B cell (primary cell): ENCODE measurements at regions not wholly inside any gene's neighbourhood (a gene's known extent, or its start where the extent isn't known, plus 50 kb on each side); places are given as distances from the start of the nearest gene placed in this dataset.
"Not testable (repeated sequence)": the region's sequence is repeated elsewhere in the genome, so short reads cannot be mapped to it uniquely, and the experiment has no call there.

ENCODE experiments used
- ATAC-seq: fragments of 200-7000 bp; cut with Tn5 transposase; one replicate; pipeline ENCODE4 v1.10.0; 2021; ENCODE audit warnings: low read depth, mild to moderate bottlenecking, moderate number of reproducible peaks, moderate library complexity
- CTCF ChIA-PET: fragments of 350-600 bp; sonication (Branson Sonifier 250); formaldehyde crosslinking; loops from one replicate; lab custom pipeline; 2021; ENCODE audit warnings: antibody characterized with exemption, inconsistent platforms; lab: Charles Lee
- POLR2A ChIA-PET: fragments of 350-600 bp; sonication (Branson Sonifier 250); formaldehyde crosslinking; loops from one replicate; lab custom pipeline; 2021; ENCODE audit warnings: antibody characterized with exemption; lab: Charles Lee
- DNase-seq: peaks from one replicate; pipeline ENCODE4 v3.0.0; 2013
- H2AFZ ChIP-seq: 2 replicates; pipeline ENCODE4 v1.6.1; 2012; ENCODE audit warnings: mild to moderate bottlenecking, low read depth, low read length; ENCODE audit not compliant: insufficient read depth, poor library complexity, severe bottlenecking
- H3K27ac ChIP-seq, 2 donors: 1 replicate in 1 of 2; 2 replicates in 1 of 2; pipeline ENCODE4 v1.5.1; 2012 to 2013; ENCODE audit warnings: low read length in 2 of 2, mild to moderate bottlenecking in 2 of 2, moderate library complexity in 1 of 2
- H3K27me3 ChIP-seq, 4 experiments: fragments of 200-600 bp in 1 of 4; sonication (generic) in 1 of 4; replicated peaks in 1 of 4; 1 replicate in 2 of 4; 2 replicates in 2 of 4; pipeline versions ENCODE4 v1.6.1 to v1.7.0; 2013 to 2016; ENCODE audit warnings: low read length in 3 of 4, mild to moderate bottlenecking in 2 of 4, mixed read lengths in 1 of 4, moderate library complexity in 1 of 4; ENCODE audit not compliant: insufficient read depth in 4 of 4, control insufficient read depth in 3 of 4; ENCODE audit errors: control extremely low read depth in 1 of 4
- H3K36me3 ChIP-seq, 2 experiments: replicated peaks in 1 of 2; 1 replicate in 1 of 2; 2 replicates in 1 of 2; pipeline versions ENCODE4 v1.6.1 to v1.7.1; 2013; ENCODE audit warnings: low read length in 1 of 2; ENCODE audit not compliant: insufficient read depth in 2 of 2, control insufficient read depth in 1 of 2; ENCODE audit errors: control extremely low read depth in 1 of 2, extremely low read depth in 1 of 2
- H3K4me1 ChIP-seq, 2 donors: fragments of 200-600 bp in 1 of 2; sonication (generic) in 1 of 2; 1 replicate in 1 of 2; 2 replicates in 1 of 2; pipeline versions ENCODE4 v1.5.1 to v1.6.1; 2013 to 2017; ENCODE audit warnings: low read length in 2 of 2; ENCODE audit not compliant: control insufficient read depth in 2 of 2, insufficient read depth in 2 of 2
- H3K4me2 ChIP-seq: replicated peaks from 2 replicates; pipeline ENCODE3; 2012; ENCODE audit warnings: mild to moderate bottlenecking, low read depth, low read length; ENCODE audit not compliant: poor library complexity, severe bottlenecking
- H3K4me3 ChIP-seq, 5 experiments: fragments of 200-600 bp in 1 of 5; sonication (generic) in 1 of 5; 1 replicate in 3 of 5; 2 replicates in 2 of 5; pipeline versions ENCODE4 v1.5.1 to v1.7.0; 2011 to 2016; ENCODE audit warnings: low read length in 4 of 5, mild to moderate bottlenecking in 4 of 5, low read depth in 2 of 5, control low read depth in 1 of 5, moderate library complexity in 1 of 5; ENCODE audit not compliant: insufficient read depth in 1 of 5; ENCODE audit errors: control extremely low read depth in 1 of 5, extremely low read depth in 1 of 5
- H3K79me2 ChIP-seq: fragments of 200-600 bp; sonication (generic); one replicate; pipeline ENCODE4 v1.6.0; 2016; ENCODE audit warnings: low read length; ENCODE audit not compliant: control insufficient read depth, insufficient read depth
- H3K9ac ChIP-seq: fragments of 200-600 bp; sonication (generic); 2 replicates; pipeline ENCODE4 v1.6.1; 2017; ENCODE audit warnings: mild to moderate bottlenecking, low read length, moderate library complexity
- H3K9me3 ChIP-seq, 3 donors: one replicate each; pipeline versions ENCODE4 v1.6.1 to v1.7.1; 2013; ENCODE audit warnings: low read length in 2 of 3; ENCODE audit not compliant: control insufficient read depth in 2 of 3, insufficient read depth in 1 of 3; ENCODE audit errors: control extremely low read depth in 1 of 3
- H4K20me1 ChIP-seq: 2 replicates; pipeline ENCODE4 v1.6.0; 2012; ENCODE audit warnings: mild to moderate bottlenecking, low read length; ENCODE audit not compliant: insufficient read depth, control insufficient read depth, poor library complexity, severe bottlenecking
- H3K27ac Mint-ChIP-seq: one replicate; pipeline ENCODE4 v1.8.0; 2021; ENCODE audit warnings: mixed read lengths
- H3K27me3 Mint-ChIP-seq: one replicate; pipeline ENCODE4 v1.8.0; 2021; ENCODE audit warnings: mixed read lengths
- H3K4me1 Mint-ChIP-seq: one replicate; pipeline ENCODE4 v1.8.0; 2021; ENCODE audit warnings: mixed read lengths
- H3K4me3 Mint-ChIP-seq: one replicate; pipeline ENCODE4 v1.8.0; 2021; ENCODE audit warnings: mixed read lengths
- H3K9me3 Mint-ChIP-seq: one replicate; pipeline ENCODE4 v1.8.0; 2022; ENCODE audit warnings: mixed read lengths; ENCODE audit not compliant: insufficient read depth
- EZH2 ChIP-seq: IDR thresholded peaks from 2 replicates; pipeline ENCODE4 v1.6.1; 2012; ENCODE audit warnings: borderline replicate concordance, low read depth, mild to moderate bottlenecking, moderate library complexity, low read length; ENCODE audit not compliant: insufficient read depth, poor library complexity, severe bottlenecking
- WGBS: methylation state at CpG from one replicate; pipeline ENCODE4 v1.1.5; 2013; ENCODE audit warnings: missing lambda C conversion rate; ENCODE audit not compliant: insufficient coverage; 5-methylcytosine and 5-hydroxymethylcytosine counted together
- intact Hi-C: fragments of 100-400 bp; cut with micrococcal nuclease; formaldehyde crosslinking; loops from one replicate; pipeline ENCODE4 v1.10.0; 2022
- TF ChIP-seq, protein P1 (sequence below): fragments of 200-600 bp; IDR thresholded peaks from one replicate; pipeline ENCODE4 v1.8.0; 2022; ENCODE audit warnings: antibody characterized with exemption, mild to moderate bottlenecking

- H3K9me3 Mint-ChIP-seq, H2AFZ ChIP-seq, CTCF ChIA-PET, H3K27ac Mint-ChIP-seq, ATAC-seq, H3K36me3 ChIP-seq, H3K4me1 Mint-ChIP-seq, H3K27ac ChIP-seq, intact Hi-C loops, H3K79me2 ChIP-seq, H3K9me3 ChIP-seq, POLR2A ChIA-PET, H3K27me3 ChIP-seq, H4K20me1 ChIP-seq, H3K4me3 ChIP-seq, DNase-seq, H3K9ac ChIP-seq, H3K4me1 ChIP-seq, H3K4me2 ChIP-seq, H3K4me3 Mint-ChIP-seq, H3K27me3 Mint-ChIP-seq: not testable (repeated sequence)
- 95% methylated on average over 6 of the region's 15 CpGs for WGBS
Observed at GRCh38 chr4:27075603-27076002, 215.0 kb downstream of the STIM2 start.

GRCh38 chr4:27078934-27079455 lies 218.4 kb downstream of the STIM2 start:
- intact Hi-C loops, result no loop called here
- Histone ChIP-seq H2AFZ (no peak overlapping the region), H3K27me3 (peaks cover 0 to 9% (median 3%) of the 10 kb centered on the region in 4 experiments), H3K9ac (no peak overlapping the region), H3K27ac (no peak overlapping the region), H3K4me1 (no peaks in the 10 kb centered on the region), H3K36me3 (no peaks in the 10 kb centered on the region), H3K79me2 (no peaks in the 10 kb centered on the region), H3K4me2 (no peak overlapping the region), H3K4me3 (no peak overlapping the region), H4K20me1 (no peaks in the 10 kb centered on the region), H3K9me3 (no peaks in the 10 kb centered on the region)
- Mint-ChIP-seq H3K4me3 (no peak overlapping the region), H3K27me3 (peaks cover 28% of the 10 kb centered on the region), H3K4me1 (no peaks in the 10 kb centered on the region), H3K9me3 (peaks cover 5% of the 10 kb centered on the region), H3K27ac (no peak overlapping the region)
- ChIA-PET CTCF (no interaction called here), POLR2A (no interaction called here)
- 79% methylated on average over 4 of the region's 4 CpGs for WGBS
- TF ChIP-seq, protein P1, sequence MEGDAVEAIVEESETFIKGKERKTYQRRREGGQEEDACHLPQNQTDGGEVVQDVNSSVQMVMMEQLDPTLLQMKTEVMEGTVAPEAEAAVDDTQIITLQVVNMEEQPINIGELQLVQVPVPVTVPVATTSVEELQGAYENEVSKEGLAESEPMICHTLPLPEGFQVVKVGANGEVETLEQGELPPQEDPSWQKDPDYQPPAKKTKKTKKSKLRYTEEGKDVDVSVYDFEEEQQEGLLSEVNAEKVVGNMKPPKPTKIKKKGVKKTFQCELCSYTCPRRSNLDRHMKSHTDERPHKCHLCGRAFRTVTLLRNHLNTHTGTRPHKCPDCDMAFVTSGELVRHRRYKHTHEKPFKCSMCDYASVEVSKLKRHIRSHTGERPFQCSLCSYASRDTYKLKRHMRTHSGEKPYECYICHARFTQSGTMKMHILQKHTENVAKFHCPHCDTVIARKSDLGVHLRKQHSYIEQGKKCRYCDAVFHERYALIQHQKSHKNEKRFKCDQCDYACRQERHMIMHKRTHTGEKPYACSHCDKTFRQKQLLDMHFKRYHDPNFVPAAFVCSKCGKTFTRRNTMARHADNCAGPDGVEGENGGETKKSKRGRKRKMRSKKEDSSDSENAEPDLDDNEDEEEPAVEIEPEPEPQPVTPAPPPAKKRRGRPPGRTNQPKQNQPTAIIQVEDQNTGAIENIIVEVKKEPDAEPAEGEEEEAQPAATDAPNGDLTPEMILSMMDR, result no peak
- TF ChIP-seq EZH2, result no peak
- ATAC-seq, result no peak
- DNase-seq, result no peak
